SK-N-SH (cell line): ENCODE measurements at regions not wholly inside any gene's neighbourhood (a gene's known extent, or its start where the extent isn't known, plus 50 kb on each side); places are given as distances from the start of the nearest gene placed in this dataset.

ENCODE experiments used
- CTCF ChIA-PET: fragments of 300-600, 350-600 bp; formaldehyde crosslinking; extraction: SDS; loops from one replicate; lab custom pipeline; 2021; lab: Yijun Ruan, JAX
- POLR2A ChIA-PET: fragments of 350-600 bp; sonication (Branson Sonifier 250); formaldehyde crosslinking; extraction: SDS; loops from one replicate; lab custom pipeline; 2020; ENCODE audit warnings: antibody characterized with exemption, inconsistent platforms; lab: Yijun Ruan, JAX
- DNase-seq: peaks from one replicate; pipeline ENCODE4 v3.0.0; 2012
- H2AFZ ChIP-seq: fragments of 200-600 bp; sonication (generic); 2 replicates; pipeline ENCODE4 v1.8.1; 2016; ENCODE audit warnings: antibody characterized with exemption, mild to moderate bottlenecking, low read depth
- H3F3A ChIP-seq: fragments of 200-600 bp; sonication (generic); replicated peaks from 2 replicates; pipeline ENCODE3; 2016; ENCODE audit warnings: antibody characterized with exemption, mild to moderate bottlenecking; ENCODE audit not compliant: insufficient read depth
- H3K27ac ChIP-seq, 2 experiments: fragments of 200-500 bp in 1 of 2; fragments of 200-600 bp in 1 of 2; sonication (Bioruptor generic) in 1 of 2; sonication (generic), shearing (Covaris generic) in 1 of 2; 2 replicates each; pipeline versions ENCODE4 v1.5.1 to v1.6.1; 2014 to 2016; ENCODE audit warnings: low read depth in 2 of 2, inconsistent platforms in 1 of 2, low read length in 1 of 2, mild to moderate bottlenecking in 1 of 2, mixed read lengths in 1 of 2
- H3K27me3 ChIP-seq: fragments of 200-600 bp; sonication (generic), shearing (Covaris generic); 2 replicates; pipeline ENCODE4 v1.6.1; 2016; ENCODE audit warnings: mixed run types; ENCODE audit not compliant: insufficient read depth
- H3K36me3 ChIP-seq, 2 experiments: fragments of 200-500 bp in 1 of 2; fragments of 200-600 bp in 1 of 2; sonication (Bioruptor generic) in 1 of 2; sonication (generic) in 1 of 2; replicated peaks in 1 of 2; 2 replicates each; pipeline versions ENCODE3 to v1.5.1; 2014 to 2016; ENCODE audit warnings: low read length in 1 of 2, mild to moderate bottlenecking in 1 of 2; ENCODE audit not compliant: insufficient read depth in 2 of 2, control insufficient read depth in 1 of 2
- H3K4me1 ChIP-seq, 2 experiments: fragments of 200-500 bp in 1 of 2; fragments of 200-600 bp in 1 of 2; sonication (Bioruptor generic) in 1 of 2; sonication (generic), shearing (Covaris generic) in 1 of 2; 2 replicates each; pipeline versions ENCODE4 v1.5.1 to v1.6.1; 2014 to 2016; ENCODE audit warnings: low read depth in 1 of 2, low read length in 1 of 2, mixed run types in 1 of 2; ENCODE audit not compliant: insufficient read depth in 2 of 2, control insufficient read depth in 1 of 2
- H3K4me2 ChIP-seq: fragments of 200-600 bp; sonication (generic), shearing (Covaris generic); 2 replicates; pipeline ENCODE4 v1.6.1; 2017; ENCODE audit warnings: mixed run types
- H3K4me3 ChIP-seq, 2 experiments: fragments of 200-500 bp in 1 of 2; fragments of 200-600 bp in 1 of 2; sonication (Bioruptor generic) in 1 of 2; sonication (generic), shearing (Covaris generic) in 1 of 2; 2 replicates each; pipeline versions ENCODE4 v1.5.1 to v1.8.1; 2014 to 2016; ENCODE audit warnings: low read depth in 2 of 2, inconsistent platforms in 1 of 2, low read length in 1 of 2, mild to moderate bottlenecking in 1 of 2, mixed read lengths in 1 of 2, moderate library complexity in 1 of 2
- H3K79me2 ChIP-seq: fragments of 200-600 bp; sonication (generic); 2 replicates; pipeline ENCODE4 v1.8.1; 2017; ENCODE audit warnings: mild to moderate bottlenecking; ENCODE audit not compliant: insufficient read depth
- H3K9ac ChIP-seq: fragments of 200-600 bp; sonication (generic); 2 replicates; pipeline ENCODE4 v1.6.1; 2017; ENCODE audit warnings: mixed run types
- H3K9me2 ChIP-seq: fragments of 200-600 bp; sonication (generic); 2 replicates; pipeline ENCODE4 v1.6.1; 2017; ENCODE audit warnings: mixed run types
- H3K9me3 ChIP-seq: fragments of 200-600 bp; sonication (generic); 2 replicates; pipeline ENCODE4 v1.6.1; 2017; ENCODE audit warnings: mixed run types, mild to moderate bottlenecking, moderate library complexity
- H4K20me1 ChIP-seq: fragments of 200-600 bp; sonication (generic); 2 replicates; pipeline ENCODE4 v1.6.1; 2017; ENCODE audit warnings: mild to moderate bottlenecking, mixed run types; ENCODE audit not compliant: insufficient read depth
- CHD2 ChIP-seq: fragments of 150-350 bp; IDR thresholded peaks from 2 replicates; pipeline ENCODE4 v1.6.1; 2018; ENCODE audit warnings: low read length; ENCODE audit not compliant: partially characterized antibody
- ELF1 ChIP-seq: IDR thresholded peaks from 2 replicates; pipeline ENCODE4 v1.4.0; 2012
- EP300 ChIP-seq, 2 experiments: IDR thresholded peaks; 2 replicates each; pipeline versions ENCODE4 v1.4.0 to v1.6.1; 2012; ENCODE audit warnings: borderline replicate concordance in 1 of 2, low read depth in 1 of 2, low read length in 1 of 2
- FOSL2 ChIP-seq: IDR thresholded peaks from 2 replicates; pipeline ENCODE4 v1.4.0; 2012; ENCODE audit warnings: low read depth, mild to moderate bottlenecking, moderate library complexity, borderline replicate concordance
- FOXJ3 ChIP-seq: sonication (generic); formaldehyde crosslinking; IDR thresholded peaks from 2 replicates; pipeline ENCODE4 v1.5.1; 2020; ENCODE audit warnings: mild to moderate bottlenecking, missing genetic modification reagents
- IRF3 ChIP-seq: fragments of 150-350 bp; IDR thresholded peaks from 2 replicates; pipeline ENCODE4 v1.6.1; 2016; ENCODE audit warnings: mild to moderate bottlenecking, low read depth, low read length
- JUND ChIP-seq: IDR thresholded peaks from 2 replicates; pipeline ENCODE4 v1.4.0; 2012
- MAX ChIP-seq: IDR thresholded peaks from 2 replicates; pipeline ENCODE4 v1.4.0; 2012; ENCODE audit warnings: low read depth
- MEF2A ChIP-seq: IDR thresholded peaks from 2 replicates; pipeline ENCODE4 v1.4.0; 2012; ENCODE audit warnings: low read depth, borderline replicate concordance
- MXI1 ChIP-seq: IDR thresholded peaks from 2 replicates; pipeline ENCODE4 v1.6.1; 2012; ENCODE audit warnings: mild to moderate bottlenecking, low read depth, low read length, improper control_type of control experiment
- NRF1 ChIP-seq: IDR thresholded peaks from 2 replicates; pipeline ENCODE4 v1.6.1; 2012; ENCODE audit warnings: low read depth, mild to moderate bottlenecking, low read length
- PBX3 ChIP-seq: IDR thresholded peaks from 2 replicates; pipeline ENCODE4; 2012
- POLR2AphosphoS5 ChIP-seq: IDR thresholded peaks from 2 replicates; pipeline ENCODE4 v1.6.1; 2012; ENCODE audit warnings: low read depth, low read length
- SMC3 ChIP-seq: IDR thresholded peaks from 2 replicates; pipeline ENCODE4 v1.6.1; 2012; ENCODE audit warnings: low read depth, low read length, improper control_type of control experiment
- TAF1 ChIP-seq: IDR thresholded peaks from 2 replicates; pipeline ENCODE4 v1.6.1; 2012; ENCODE audit warnings: low read depth, mild to moderate bottlenecking, low read length, moderate library complexity, borderline replicate concordance
- TCF12 ChIP-seq: IDR thresholded peaks from 2 replicates; pipeline ENCODE4 v1.4.0; 2012
- USF1 ChIP-seq: IDR thresholded peaks from 2 replicates; pipeline ENCODE4 v1.4.0; 2012; ENCODE audit warnings: low read depth, borderline replicate concordance
- USF2 ChIP-seq: fragments of 150-350 bp; IDR thresholded peaks from 2 replicates; pipeline ENCODE4 v1.6.1; 2017; ENCODE audit warnings: antibody characterized with exemption, low read length, low read depth, borderline replicate concordance
- YY1 ChIP-seq: IDR thresholded peaks from 2 replicates; pipeline ENCODE4 v1.4.0; 2012; ENCODE audit warnings: low read depth, mild to moderate bottlenecking
- WGBS: methylation state at CpG from one replicate; pipeline ENCODE4 v1.1.6; 2017; ENCODE audit warnings: low lambda C conversion rate; 5-methylcytosine and 5-hydroxymethylcytosine counted together

- TF ChIP-seq USF2 (no peak), FOSL2 (no peak)
- TF ChIP-seq, all 33 proteins: peak for 0
Measured at GRCh38 chr10:49457686-49458085, 61.8 kb upstream of the DRGX start (continued).

- no peaks in the 10 kb centered on the region for H3K4me1 ChIP-seq
- no peak for DNase-seq
- TF ChIP-seq NRF1 = no peak
- TF ChIP-seq, all 33 proteins: peak for 0
- Histone ChIP-seq H3K9me3 (peaks cover 14% of the 10 kb centered on the region), H3K79me2 (no peaks in the 10 kb centered on the region), H4K20me1 (no peaks in the 10 kb centered on the region), H3K4me3 (no peak overlapping the region), H3K36me3 (peaks cover 6 to 8% of the 10 kb centered on the region in 2 experiments), H3K27ac (no peak overlapping the region), H3F3A (no peaks in the 10 kb centered on the region), H3K27me3 (no peaks in the 10 kb centered on the region), H3K9ac (no peak overlapping the region), H3K9me2 (no peaks in the 10 kb centered on the region), H3K4me2 (no peak overlapping the region), H2AFZ (no peak overlapping the region)
- POLR2A ChIA-PET = no interaction called here
- CTCF ChIA-PET = interaction anchor here (1.1 to 1.2 kb wide), 2 partner anchors 13 to 14 kb away, joined by 3 read pairs; no protein-coding TSS in a partner anchor
Measured at GRCh38 chr10:49448924-49449323, 53.0 kb upstream of the DRGX start.

GRCh38 chr10:49446031-49446430, 50.1 kb upstream of the DRGX start:
- H4K20me1 ChIP-seq = no peaks in the 10 kb centered on the region
- no peaks in the 10 kb centered on the region for H3K79me2 ChIP-seq
- POLR2A ChIA-PET = no interaction called here
- no peak overlapping the region for H2AFZ ChIP-seq
- H3K36me3 ChIP-seq = no peaks in the 10 kb centered on the region
- H3K9me3 ChIP-seq = no peaks in the 10 kb centered on the region
- no peaks in the 10 kb centered on the region for H3K9me2 ChIP-seq
- no peak overlapping the region for H3K4me3 ChIP-seq
- no peak overlapping the region for H3K4me2 ChIP-seq
- no peak overlapping the region for H3K27ac ChIP-seq
- no peaks in the 10 kb centered on the region for H3K27me3 ChIP-seq
- H3K9ac ChIP-seq = no peak overlapping the region
- TF ChIP-seq USF2 = no peak
- no peak for TF ChIP-seq SMC3
- no peak for TF ChIP-seq EP300 (IDR thresholded peaks at IDR 0.05; ENCODE audit: borderline replicate concordance in 1 of 2, low read depth in 1 of 2, low read length in 1 of 2)
- TF ChIP-seq CHD2 = no peak
- TF ChIP-seq MAX = no peak
- no peak for TF ChIP-seq JUND
- TF ChIP-seq MXI1 = no peak
- no peak for TF ChIP-seq POLR2AphosphoS5
- TF ChIP-seq IRF3 = no peak
- TF ChIP-seq TAF1 = no peak
- no peak for TF ChIP-seq YY1
- TF ChIP-seq PBX3 = no peak
- no peak for TF ChIP-seq FOXJ3 (CRISPR knock-in tag)
- TF ChIP-seq USF1 = no peak
- TF ChIP-seq FOSL2 = no peak
- TF ChIP-seq MEF2A = no peak
- no peak for TF ChIP-seq ELF1
- no peak for TF ChIP-seq TCF12
- TF ChIP-seq, all 33 proteins: peak for 0
- CTCF ChIA-PET = no interaction called here
- WGBS = 6% methylated on average over 1 of the region's 1 CpG
- Histone ChIP-seq H3F3A (no peaks in the 10 kb centered on the region), H3K4me1 (no peaks in the 10 kb centered on the region)
- DNase-seq = no peak
